ENCODE measurements at regions not wholly inside any gene's neighbourhood (a gene's known extent, or its start where the extent isn't known, plus 50 kb on each side); places are given as distances from the start of the nearest gene placed in this dataset.

- no peak for TF ChIP-seq CTCF (IDR thresholded peaks at IDR 0.05; ENCODE audit: low read depth, low read length)
- TF ChIP-seq EZH2phosphoT487 (IDR thresholded peaks at IDR 0.05; ENCODE audit: low read depth), result no peak
Measured at GRCh38 chr2:59183070-59183469, 941.9 kb upstream of the FANCL start.

All from OCI-LY3 (cell line).